GM10266 (cell line): ENCODE measurements at regions not wholly inside any gene's neighbourhood (a gene's known extent, or its start where the extent isn't known, plus 50 kb on each side); places are given as distances from the start of the nearest gene placed in this dataset.

Source experiments
- DNase-seq: peaks from one replicate; pipeline ENCODE4 v3.0.0; 2012; ENCODE audit errors: extremely low spot score
- CTCF ChIP-seq: IDR thresholded peaks from 2 replicates; pipeline ENCODE4 v1.5.1; 2012; ENCODE audit warnings: mild to moderate bottlenecking, low read depth; ENCODE audit not compliant: control insufficient read depth, insufficient read depth; ENCODE audit errors: missing control alignments

- no peak for TF ChIP-seq CTCF
- DNase-seq, result no peak
Observed at GRCh38 chr12:58186401-58186800, 245.0 kb downstream of the ATP23 start.

GRCh38 chr12:58186914-58187313 lies 245.5 kb downstream of the ATP23 start:
- no peak for TF ChIP-seq CTCF
- DNase-seq, result no peak

GRCh38 chr12:58189030-58189429 lies 247.7 kb downstream of the ATP23 start:
- no peak for TF ChIP-seq CTCF
- DNase-seq, result no peak

GRCh38 chr12:58189893-58190292 lies 248.5 kb downstream of the ATP23 start:
- no peak for DNase-seq
- no peak for TF ChIP-seq CTCF

- DNase-seq, result no peak
Observed at GRCh38 chr12:58190618-58191017, 249.3 kb downstream of the ATP23 start.

GRCh38 chr12:58196971-58197370 lies 255.6 kb downstream of the ATP23 start:
- no peak for TF ChIP-seq CTCF
- DNase-seq, result no peak

More at GRCh38 chr12:58190618-58191017, 249.3 kb downstream of the ATP23 start:
- TF ChIP-seq CTCF, result no peak

GRCh38 chr12:58202933-58203718 lies 261.8 kb downstream of the ATP23 start:
- DNase-seq, result no peak
- no peak for TF ChIP-seq CTCF
